ENCODE measurements at regions not wholly inside any gene's neighbourhood (a gene's known extent, or its start where the extent isn't known, plus 50 kb on each side); places are given as distances from the start of the nearest gene placed in this dataset.

GRCh38 chr2:240362826-240363745 is 72.4 kb upstream of the GPC1 start:
- Mint-ChIP-seq H3K27me3 (peaks cover 22% of the 10 kb centered on the region), H3K4me1 (no peaks in the 10 kb centered on the region)

GRCh38 chr2:240363746-240364581 is 71.5 kb upstream of the GPC1 start:
- Mint-ChIP-seq H3K27ac (ENCODE audit: low read depth) (no peak overlapping the region), H3K9me3 (peaks cover 10% of the 10 kb centered on the region), H3K36me3 (ENCODE audit: insufficient read depth) (no peaks in the 10 kb centered on the region), H3K4me1 (no peaks in the 10 kb centered on the region), H3K4me3 (no peak overlapping the region), H3K27me3 (peaks cover 22% of the 10 kb centered on the region)
- no peak for ATAC-seq (replicated peaks; ENCODE audit: extremely low read depth, poor library complexity, severe bottlenecking)
- DNase-seq (ENCODE audit: low spot score in 2 of 2), result no peak

More at GRCh38 chr2:240362826-240363745, 72.4 kb upstream of the GPC1 start:
- no peaks in the 10 kb centered on the region for H3K36me3 Mint-ChIP-seq (ENCODE audit: insufficient read depth)
- no peak overlapping the region for H3K27ac Mint-ChIP-seq (ENCODE audit: low read depth)
- ATAC-seq (replicated peaks; ENCODE audit: extremely low read depth, poor library complexity, severe bottlenecking), result no peak
- no peak overlapping the region for H3K4me3 Mint-ChIP-seq
- peaks cover 10% of the 10 kb centered on the region for H3K9me3 Mint-ChIP-seq
- DNase-seq (ENCODE audit: low spot score in 2 of 2), result no peak

GRCh38 chr2:240364582-240364960 is 70.9 kb upstream of the GPC1 start:
- H3K9me3 Mint-ChIP-seq, result peaks cover 10% of the 10 kb centered on the region
- H3K4me3 Mint-ChIP-seq, result no peak overlapping the region
- H3K27ac Mint-ChIP-seq (ENCODE audit: low read depth), result no peak overlapping the region
- DNase-seq (ENCODE audit: low spot score in 2 of 2) (no peak), ATAC-seq (replicated peaks; ENCODE audit: extremely low read depth, poor library complexity, severe bottlenecking) (no peak)
- no peaks in the 10 kb centered on the region for H3K36me3 Mint-ChIP-seq (ENCODE audit: insufficient read depth)
- peaks cover 22% of the 10 kb centered on the region for H3K27me3 Mint-ChIP-seq
- no peaks in the 10 kb centered on the region for H3K4me1 Mint-ChIP-seq

GRCh38 chr2:240364961-240365775 is 70.3 kb upstream of the GPC1 start:
- DNase-seq (ENCODE audit: low spot score in 2 of 2), result no peak
- Mint-ChIP-seq H3K27ac (ENCODE audit: low read depth) (no peak overlapping the region), H3K9me3 (peaks cover 10% of the 10 kb centered on the region), H3K4me3 (no peak overlapping the region), H3K4me1 (no peaks in the 10 kb centered on the region), H3K27me3 (peaks cover 22% of the 10 kb centered on the region), H3K36me3 (ENCODE audit: insufficient read depth) (no peaks in the 10 kb centered on the region)
- no peak for ATAC-seq (replicated peaks; ENCODE audit: extremely low read depth, poor library complexity, severe bottlenecking)

- H3K4me1 Mint-ChIP-seq, result no peaks in the 10 kb centered on the region
- H3K36me3 Mint-ChIP-seq (ENCODE audit: insufficient read depth), result no peaks in the 10 kb centered on the region
- DNase-seq (ENCODE audit: low spot score in 2 of 2) (no peak), ATAC-seq (replicated peaks; ENCODE audit: extremely low read depth, poor library complexity, severe bottlenecking) (no peak)
- peaks cover 16% of the 10 kb centered on the region for H3K27me3 Mint-ChIP-seq
- H3K4me3 Mint-ChIP-seq, result no peak overlapping the region
- H3K9me3 Mint-ChIP-seq, result peaks cover 3% of the 10 kb centered on the region
- H3K27ac Mint-ChIP-seq (ENCODE audit: low read depth), result no peak overlapping the region
Measured at GRCh38 chr2:240365971-240366471, 69.4 kb upstream of the GPC1 start.

GRCh38 chr2:240366901-240367300 is 68.6 kb upstream of the GPC1 start:
- Mint-ChIP-seq H3K9me3 (no peaks in the 10 kb centered on the region), H3K4me1 (no peaks in the 10 kb centered on the region), H3K4me3 (no peak overlapping the region), H3K36me3 (ENCODE audit: insufficient read depth) (no peaks in the 10 kb centered on the region), H3K27ac (ENCODE audit: low read depth) (no peak overlapping the region), H3K27me3 (peaks cover 9% of the 10 kb centered on the region)
- ATAC-seq (replicated peaks; ENCODE audit: extremely low read depth, poor library complexity, severe bottlenecking) (no peak), DNase-seq (ENCODE audit: low spot score in 2 of 2) (no peak)

- ATAC-seq (replicated peaks; ENCODE audit: extremely low read depth, poor library complexity, severe bottlenecking), result no peak
- no peaks in the 10 kb centered on the region for H3K9me3 Mint-ChIP-seq
- H3K27ac Mint-ChIP-seq (ENCODE audit: low read depth), result no peak overlapping the region
- H3K4me1 Mint-ChIP-seq, result no peaks in the 10 kb centered on the region
- H3K36me3 Mint-ChIP-seq (ENCODE audit: insufficient read depth), result no peaks in the 10 kb centered on the region
- no peak overlapping the region for H3K4me3 Mint-ChIP-seq
- no peak for DNase-seq (ENCODE audit: low spot score in 2 of 2)
- peaks cover 9% of the 10 kb centered on the region for H3K27me3 Mint-ChIP-seq
Measured at GRCh38 chr2:240367721-240368120, 67.7 kb upstream of the GPC1 start.

GRCh38 chr2:240368781-240369331 is 66.6 kb upstream of the GPC1 start:
- no peaks in the 10 kb centered on the region for H3K9me3 Mint-ChIP-seq
- H3K4me3 Mint-ChIP-seq, result no peak overlapping the region
- no peaks in the 10 kb centered on the region for H3K36me3 Mint-ChIP-seq (ENCODE audit: insufficient read depth)
- no peak overlapping the region for H3K27ac Mint-ChIP-seq (ENCODE audit: low read depth)
- DNase-seq (ENCODE audit: low spot score in 2 of 2), result no peak
- H3K4me1 Mint-ChIP-seq, result no peaks in the 10 kb centered on the region
- no peak for ATAC-seq (replicated peaks; ENCODE audit: extremely low read depth, poor library complexity, severe bottlenecking)
- peaks cover 7% of the 10 kb centered on the region for H3K27me3 Mint-ChIP-seq

GRCh38 chr2:240369335-240369734 is 66.1 kb upstream of the GPC1 start:
- Mint-ChIP-seq H3K9me3 (no peaks in the 10 kb centered on the region), H3K4me3 (no peak overlapping the region), H3K27me3 (peaks cover 2% of the 10 kb centered on the region), H3K27ac (ENCODE audit: low read depth) (no peak overlapping the region), H3K36me3 (ENCODE audit: insufficient read depth) (no peaks in the 10 kb centered on the region), H3K4me1 (no peaks in the 10 kb centered on the region)
- ATAC-seq (replicated peaks; ENCODE audit: extremely low read depth, poor library complexity, severe bottlenecking), result no peak
- DNase-seq (ENCODE audit: low spot score in 2 of 2), result no peak

- Mint-ChIP-seq H3K4me1 (no peaks in the 10 kb centered on the region), H3K9me3 (no peaks in the 10 kb centered on the region), H3K36me3 (ENCODE audit: insufficient read depth) (no peaks in the 10 kb centered on the region), H3K27ac (ENCODE audit: low read depth) (no peak overlapping the region), H3K4me3 (no peak overlapping the region), H3K27me3 (peaks cover under 1% of the 10 kb centered on the region)
- DNase-seq (ENCODE audit: low spot score in 2 of 2) (no peak), ATAC-seq (replicated peaks; ENCODE audit: extremely low read depth, poor library complexity, severe bottlenecking) (no peak)
Measured at GRCh38 chr2:240369801-240370585, 65.5 kb upstream of the GPC1 start.

- Mint-ChIP-seq H3K4me1 (no peaks in the 10 kb centered on the region), H3K9me3 (no peaks in the 10 kb centered on the region), H3K36me3 (ENCODE audit: insufficient read depth) (no peaks in the 10 kb centered on the region), H3K27me3 (peaks cover 12% of the 10 kb centered on the region), H3K4me3 (no peak overlapping the region), H3K27ac (ENCODE audit: low read depth) (no peak overlapping the region)
- DNase-seq (ENCODE audit: low spot score in 2 of 2) (no peak), ATAC-seq (replicated peaks; ENCODE audit: extremely low read depth, poor library complexity, severe bottlenecking) (no peak)
Measured at GRCh38 chr2:240371129-240372000, 64.1 kb upstream of the GPC1 start.

Data from central memory CD8-positive, alpha-beta T cell (primary cell).